HuH-7 (cell line): ENCODE measurements at regions not wholly inside any gene's neighbourhood (a gene's known extent, or its start where the extent isn't known, plus 50 kb on each side); places are given as distances from the start of the nearest gene placed in this dataset.

Source experiments
- DNase-seq: peaks from one replicate; pipeline ENCODE4 v3.0.0; 2011; ENCODE audit warnings: low spot score

- no peak for DNase-seq
Observed at GRCh38 chr7:9856668-9857067, 1117.0 kb upstream of the PHF14 start.

- DNase-seq = no peak
Observed at GRCh38 chr7:9863545-9863944, 1110.1 kb upstream of the PHF14 start.

GRCh38 chr7:9869151-9869550, 1104.5 kb upstream of the PHF14 start:
- DNase-seq = no peak

GRCh38 chr7:9869566-9869965, 1104.1 kb upstream of the PHF14 start:
- no peak for DNase-seq

DNA sequence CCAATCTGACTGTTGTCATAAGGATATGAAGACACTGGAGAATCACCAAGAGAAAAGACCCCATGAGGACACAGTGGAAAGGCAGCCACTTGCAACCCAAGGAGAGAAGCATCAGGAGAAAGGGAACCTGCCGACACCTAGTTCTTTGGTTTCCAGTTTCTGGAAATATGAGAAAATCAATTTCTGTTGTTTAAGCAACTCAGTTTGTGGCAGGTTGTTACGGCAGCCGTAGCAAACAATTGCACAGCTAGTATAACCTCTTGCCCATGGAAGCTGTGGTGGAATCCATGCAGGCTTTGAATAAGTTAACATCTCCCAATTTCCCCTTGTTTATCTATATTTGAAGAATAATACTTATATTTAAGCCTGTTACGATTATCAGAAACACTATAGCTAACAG, 1103.0 kb upstream of the PHF14 start:
- no peak for DNase-seq

- no peak for DNase-seq
Observed at GRCh38 chr7:9874182-9874581, 1099.5 kb upstream of the PHF14 start.

- DNase-seq = no peak
Observed at GRCh38 chr7:9876053-9876452, 1097.6 kb upstream of the PHF14 start.

DNA sequence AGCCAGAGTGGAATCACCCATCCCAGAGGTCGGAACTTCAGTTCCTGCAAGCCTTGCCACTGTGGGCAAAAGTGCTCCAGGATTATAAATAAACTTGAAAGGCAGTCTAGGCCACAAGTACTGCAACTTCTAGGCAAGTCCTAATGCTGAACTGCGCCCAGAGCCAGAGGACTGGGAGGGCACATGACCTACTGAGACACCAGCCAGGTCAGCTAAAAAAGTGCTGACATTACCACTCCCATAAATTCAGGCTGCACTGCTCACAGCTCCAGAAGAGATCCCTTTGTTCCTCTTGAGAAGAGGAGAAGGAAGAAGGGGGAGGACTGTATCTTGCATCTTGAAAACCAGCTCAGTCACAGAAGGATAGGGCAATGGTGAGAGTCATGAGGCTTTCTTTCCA, 1084.1 kb upstream of the PHF14 start:
- DNase-seq = no peak

DNA sequence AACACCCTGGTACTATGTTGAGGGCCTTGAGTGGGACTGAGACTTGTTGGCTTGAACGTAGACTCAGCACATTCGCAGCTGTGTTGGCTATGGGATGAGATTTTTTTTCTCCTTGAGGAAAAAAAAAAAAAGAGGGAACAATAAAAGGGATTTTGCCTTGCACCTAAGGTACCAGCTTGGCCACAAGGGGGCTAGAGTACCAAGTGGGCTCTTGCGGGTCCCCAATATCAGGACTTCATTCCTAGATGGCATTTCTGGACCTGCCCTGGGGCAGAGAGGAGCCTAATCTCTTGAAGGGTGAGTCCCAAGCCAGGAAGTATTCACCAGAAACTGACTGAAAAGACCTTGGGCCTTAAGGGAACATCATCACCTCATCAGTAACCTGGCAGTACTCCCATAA, 1083.6 kb upstream of the PHF14 start:
- no peak for DNase-seq

DNA sequence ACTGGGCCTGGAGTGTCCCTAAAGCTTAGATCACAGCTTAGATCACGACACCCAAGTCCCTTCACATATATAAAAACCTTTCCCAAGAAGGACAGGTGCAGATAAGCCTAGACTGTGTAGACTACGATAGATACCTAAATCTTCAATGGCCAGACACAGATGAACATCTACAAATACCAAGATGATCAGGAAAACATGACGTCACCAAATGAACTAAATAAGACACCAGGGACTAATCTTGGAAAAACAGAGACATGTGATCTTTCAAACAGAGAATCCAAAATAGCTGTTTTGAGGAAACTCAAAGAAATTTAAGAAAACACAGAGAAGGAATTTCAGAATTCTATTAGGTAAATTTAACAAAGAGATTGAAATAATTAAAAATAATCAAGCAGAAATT, 1082.6 kb upstream of the PHF14 start:
- DNase-seq = no peak

DNA sequence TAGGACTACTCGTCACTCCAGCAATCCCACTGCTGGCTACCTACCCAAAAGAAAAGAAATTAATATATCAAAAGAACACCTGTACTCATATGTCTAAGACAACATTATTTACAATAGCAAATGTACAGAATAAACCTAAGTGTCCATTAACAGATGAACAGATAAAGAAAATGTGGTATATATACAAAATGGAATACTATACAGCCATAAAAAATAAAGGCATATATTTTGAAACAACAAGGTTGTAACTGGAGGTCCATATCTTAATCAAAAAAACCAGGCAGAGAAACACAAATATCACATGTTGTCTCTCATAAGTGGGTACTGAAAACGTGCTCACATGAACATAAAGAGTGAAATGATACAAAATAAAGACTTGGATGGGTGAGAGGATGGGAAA, 1073.3 kb upstream of the PHF14 start:
- DNase-seq = no peak

- no peak for DNase-seq
Observed at GRCh38 chr7:9921326-9921725, 1052.3 kb upstream of the PHF14 start.

GRCh38 chr7:9937944-9938631, 1035.6 kb upstream of the PHF14 start:
- no peak for DNase-seq

GRCh38 chr7:9939176-9939575, 1034.5 kb upstream of the PHF14 start:
- no peak for DNase-seq

DNA sequence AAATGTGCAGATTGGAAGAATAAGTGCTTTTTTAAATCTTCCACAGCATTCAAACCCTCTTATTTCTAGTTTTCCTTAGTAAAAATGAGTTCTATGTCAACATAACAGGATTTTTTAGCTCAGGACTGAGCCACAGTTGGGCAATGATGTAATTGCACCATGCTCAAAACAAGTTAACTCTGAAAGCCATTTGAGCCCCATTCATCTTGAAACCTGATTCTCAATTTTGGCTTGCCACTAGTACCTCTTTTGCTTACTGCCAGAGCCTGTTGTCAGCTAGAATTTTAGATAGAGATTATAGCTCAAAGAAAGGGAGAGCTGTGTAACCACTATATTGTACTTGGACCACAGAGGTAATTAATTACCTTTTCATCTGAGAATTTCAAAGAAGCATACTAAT, 1028.5 kb upstream of the PHF14 start:
- DNase-seq = no peak

- no peak for DNase-seq
Observed at GRCh38 chr7:9945857-9946256, 1027.8 kb upstream of the PHF14 start.

DNA sequence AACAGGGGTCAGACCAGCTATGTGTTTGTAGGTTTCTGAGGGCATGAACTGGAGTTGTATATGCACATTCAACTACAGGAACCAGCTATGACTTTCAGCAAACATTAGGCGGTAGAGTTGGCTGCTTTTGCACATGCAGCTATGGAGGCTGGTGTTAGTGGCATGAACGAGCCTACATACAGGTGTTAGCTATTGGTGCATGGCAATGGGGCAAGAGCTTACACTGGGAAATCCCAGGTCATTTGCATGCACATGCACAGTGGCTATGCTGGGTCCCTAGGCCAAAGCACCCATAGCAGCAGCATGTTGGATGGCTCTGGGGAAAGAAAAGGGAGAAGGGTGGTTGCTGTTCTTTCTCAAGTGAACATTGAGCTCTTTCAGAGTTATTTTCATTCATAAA, 1018.5 kb upstream of the PHF14 start:
- DNase-seq = no peak

- DNase-seq = no peak
Observed at GRCh38 chr7:9958486-9958885, 1015.2 kb upstream of the PHF14 start.

DNA sequence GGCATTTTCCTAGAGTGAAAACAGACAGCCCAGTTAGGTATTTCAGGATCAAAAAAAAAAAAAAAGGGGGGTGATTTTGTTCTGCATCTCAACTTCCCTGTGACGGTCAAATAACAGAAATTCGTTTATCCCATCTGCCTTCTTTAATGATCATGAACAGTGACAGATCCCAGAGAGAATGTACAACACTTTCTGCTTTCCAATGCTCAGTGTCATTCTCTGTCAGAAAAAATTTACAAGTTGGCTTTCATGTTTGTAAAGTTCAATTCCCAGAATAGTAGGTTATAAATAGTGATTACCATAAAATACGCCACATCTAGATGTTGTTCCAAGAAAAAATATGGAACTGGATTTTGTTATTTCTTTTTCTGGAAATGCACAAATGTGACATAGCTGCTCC, 1013.2 kb upstream of the PHF14 start:
- DNase-seq = no peak

DNA sequence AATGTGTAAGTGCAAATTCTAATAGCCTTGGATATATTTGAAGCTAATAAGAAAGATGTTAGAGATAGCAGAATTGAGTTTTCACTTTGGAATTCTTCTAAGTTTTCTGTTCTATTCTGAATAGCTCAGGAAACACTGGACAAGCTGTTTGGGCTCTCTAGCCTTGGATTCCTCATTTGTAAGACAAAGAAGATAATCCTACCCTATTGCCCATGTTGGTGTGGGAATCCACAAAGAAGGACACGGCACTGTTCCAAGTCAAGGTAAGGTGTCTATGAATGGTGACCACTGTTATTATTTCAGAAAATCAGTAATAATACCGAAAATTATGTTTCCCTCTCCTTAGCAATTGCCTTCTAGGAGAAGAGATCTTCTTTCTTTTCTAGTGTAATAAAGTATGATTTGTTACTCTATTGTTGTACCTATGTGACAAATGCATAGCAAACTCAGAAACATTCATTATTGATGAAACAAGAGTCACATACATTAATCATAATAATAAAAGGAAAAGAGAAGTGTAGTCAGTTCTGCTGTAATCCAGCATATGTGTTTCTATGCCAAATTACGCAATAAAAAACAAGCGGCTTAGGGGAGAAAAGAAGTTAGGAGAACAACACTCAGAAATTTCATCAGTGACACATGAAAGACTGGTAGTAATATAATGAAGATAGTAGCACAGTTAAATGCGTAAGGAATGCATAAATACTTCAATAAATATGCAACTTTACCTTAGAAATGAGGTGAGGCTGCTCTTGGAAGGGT, 1012.3 kb upstream of the PHF14 start:
- no peak for DNase-seq

DNA sequence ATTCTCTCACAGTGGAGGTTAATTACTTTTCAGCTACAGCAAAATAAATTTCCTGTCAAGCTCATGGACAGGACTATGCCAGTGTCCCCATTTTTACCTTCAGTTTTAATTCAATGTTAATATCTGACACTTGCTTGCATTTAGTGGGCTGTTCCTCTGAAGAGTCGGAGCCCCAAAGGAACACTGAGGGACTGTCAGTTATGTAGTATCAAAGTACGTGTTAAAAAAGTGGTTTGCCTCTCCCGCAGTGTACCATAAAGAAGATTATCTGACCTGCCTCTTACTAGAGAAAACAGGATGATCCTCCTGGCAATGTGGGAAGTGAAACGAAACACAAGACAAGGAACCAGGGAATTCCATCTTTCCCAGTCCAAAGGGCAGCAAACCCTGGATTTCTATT, 1010.9 kb upstream of the PHF14 start:
- no peak for DNase-seq

GRCh38 chr7:9978106-9979064, 995.3 kb upstream of the PHF14 start:
- DNase-seq = no peak
